ENCODE measurements at regions not wholly inside any gene's neighbourhood (a gene's known extent, or its start where the extent isn't known, plus 50 kb on each side); places are given as distances from the start of the nearest gene placed in this dataset.

- Mint-ChIP-seq H3K27me3 (ENCODE audit: low read depth) (no peaks in the 10 kb centered on the region), H3K9me3 (peaks cover 35% of the 10 kb centered on the region), H3K27ac (peak overlapping the region; percentile 70), H3K36me3 (ENCODE audit: low read depth) (peaks cover 5% of the 10 kb centered on the region), H3K4me1 (ENCODE audit: low read depth) (peaks cover 31% of the 10 kb centered on the region), H3K4me3 (no peak overlapping the region)
These were observed 167.1 kb upstream of the INHBA start for GRCh38 chr7:41869997-41870396.

- H3K27ac Mint-ChIP-seq, result peak overlapping the region; percentile 70
- no peak overlapping the region for H3K4me3 Mint-ChIP-seq
- H3K36me3 Mint-ChIP-seq (ENCODE audit: low read depth), result peaks cover 3% of the 10 kb centered on the region
- peaks cover 27% of the 10 kb centered on the region for H3K4me1 Mint-ChIP-seq (ENCODE audit: low read depth)
- peaks cover 38% of the 10 kb centered on the region for H3K9me3 Mint-ChIP-seq
- no peaks in the 10 kb centered on the region for H3K27me3 Mint-ChIP-seq (ENCODE audit: low read depth)
These were observed 166.7 kb upstream of the INHBA start for GRCh38 chr7:41869596-41869995.

- no peak overlapping the region for H3K27ac Mint-ChIP-seq
- H3K4me3 Mint-ChIP-seq, result no peak overlapping the region
- peaks cover 22% of the 10 kb centered on the region for H3K4me1 Mint-ChIP-seq (ENCODE audit: low read depth)
- H3K36me3 Mint-ChIP-seq (ENCODE audit: low read depth), result peaks cover 3% of the 10 kb centered on the region
- peaks cover 42% of the 10 kb centered on the region for H3K9me3 Mint-ChIP-seq
- no peaks in the 10 kb centered on the region for H3K27me3 Mint-ChIP-seq (ENCODE audit: low read depth)
These were observed 166.2 kb upstream of the INHBA start for GRCh38 chr7:41869091-41869490.

GRCh38 chr7:41867639-41868280 is 164.9 kb upstream of the INHBA start:
- Mint-ChIP-seq H3K4me1 (ENCODE audit: low read depth) (peaks cover 10% of the 10 kb centered on the region), H3K27me3 (ENCODE audit: low read depth) (no peaks in the 10 kb centered on the region), H3K4me3 (no peak overlapping the region), H3K36me3 (ENCODE audit: low read depth) (peaks cover 5% of the 10 kb centered on the region), H3K9me3 (peaks cover 43% of the 10 kb centered on the region), H3K27ac (no peak overlapping the region)

GRCh38 chr7:41862261-41862660 is 159.4 kb upstream of the INHBA start:
- Mint-ChIP-seq H3K4me1 (ENCODE audit: low read depth) (no peaks in the 10 kb centered on the region), H3K9me3 (peaks cover 32% of the 10 kb centered on the region), H3K27ac (no peak overlapping the region), H3K4me3 (no peak overlapping the region), H3K27me3 (ENCODE audit: low read depth) (no peaks in the 10 kb centered on the region), H3K36me3 (ENCODE audit: low read depth) (peaks cover 5% of the 10 kb centered on the region)

GRCh38 chr7:41861642-41862041 is 158.8 kb upstream of the INHBA start:
- H3K36me3 Mint-ChIP-seq (ENCODE audit: low read depth), result peaks cover 5% of the 10 kb centered on the region
- H3K27me3 Mint-ChIP-seq (ENCODE audit: low read depth), result no peaks in the 10 kb centered on the region
- peaks cover 26% of the 10 kb centered on the region for H3K9me3 Mint-ChIP-seq
- H3K4me3 Mint-ChIP-seq, result no peak overlapping the region
- no peaks in the 10 kb centered on the region for H3K4me1 Mint-ChIP-seq (ENCODE audit: low read depth)
- H3K27ac Mint-ChIP-seq, result no peak overlapping the region

GRCh38 chr7:41858201-41858600 is 155.3 kb upstream of the INHBA start:
- Mint-ChIP-seq H3K4me1 (ENCODE audit: low read depth) (no peaks in the 10 kb centered on the region), H3K27ac (no peak overlapping the region), H3K4me3 (no peak overlapping the region), H3K9me3 (peaks cover 8% of the 10 kb centered on the region), H3K27me3 (ENCODE audit: low read depth) (peaks cover 5% of the 10 kb centered on the region), H3K36me3 (ENCODE audit: low read depth) (peaks cover 4% of the 10 kb centered on the region)

- no peaks in the 10 kb centered on the region for H3K4me1 Mint-ChIP-seq (ENCODE audit: low read depth)
- peaks cover 5% of the 10 kb centered on the region for H3K27me3 Mint-ChIP-seq (ENCODE audit: low read depth)
- H3K36me3 Mint-ChIP-seq (ENCODE audit: low read depth), result peaks cover 6% of the 10 kb centered on the region
- H3K27ac Mint-ChIP-seq, result no peak overlapping the region
- no peak overlapping the region for H3K4me3 Mint-ChIP-seq
- peaks cover 25% of the 10 kb centered on the region for H3K9me3 Mint-ChIP-seq
These were observed 152.9 kb upstream of the INHBA start for GRCh38 chr7:41855798-41856197.

- no peaks in the 10 kb centered on the region for H3K27me3 Mint-ChIP-seq (ENCODE audit: low read depth)
- peaks cover 31% of the 10 kb centered on the region for H3K9me3 Mint-ChIP-seq
- H3K4me3 Mint-ChIP-seq, result no peak overlapping the region
- H3K36me3 Mint-ChIP-seq (ENCODE audit: low read depth), result peaks cover 8% of the 10 kb centered on the region
- no peaks in the 10 kb centered on the region for H3K4me1 Mint-ChIP-seq (ENCODE audit: low read depth)
- no peak overlapping the region for H3K27ac Mint-ChIP-seq
These were observed 144.7 kb upstream of the INHBA start for GRCh38 chr7:41847606-41848005.

GRCh38 chr7:41847151-41847550 is 144.3 kb upstream of the INHBA start:
- H3K27me3 Mint-ChIP-seq (ENCODE audit: low read depth), result no peaks in the 10 kb centered on the region
- H3K9me3 Mint-ChIP-seq, result peaks cover 27% of the 10 kb centered on the region
- H3K4me1 Mint-ChIP-seq (ENCODE audit: low read depth), result no peaks in the 10 kb centered on the region
- H3K4me3 Mint-ChIP-seq, result no peak overlapping the region
- H3K27ac Mint-ChIP-seq, result no peak overlapping the region
- peaks cover 8% of the 10 kb centered on the region for H3K36me3 Mint-ChIP-seq (ENCODE audit: low read depth)

- H3K9me3 Mint-ChIP-seq, result peaks cover 13% of the 10 kb centered on the region
- no peaks in the 10 kb centered on the region for H3K4me1 Mint-ChIP-seq (ENCODE audit: low read depth)
- H3K4me3 Mint-ChIP-seq, result no peak overlapping the region
- H3K36me3 Mint-ChIP-seq (ENCODE audit: low read depth), result peaks cover 1% of the 10 kb centered on the region
- no peaks in the 10 kb centered on the region for H3K27me3 Mint-ChIP-seq (ENCODE audit: low read depth)
- no peak overlapping the region for H3K27ac Mint-ChIP-seq
These were observed 140.1 kb upstream of the INHBA start for GRCh38 chr7:41842956-41843355.

- H3K27me3 Mint-ChIP-seq (ENCODE audit: low read depth), result no peaks in the 10 kb centered on the region
- peaks cover 18% of the 10 kb centered on the region for H3K9me3 Mint-ChIP-seq
- no peak overlapping the region for H3K4me3 Mint-ChIP-seq
- no peak overlapping the region for H3K27ac Mint-ChIP-seq
- H3K4me1 Mint-ChIP-seq (ENCODE audit: low read depth), result no peaks in the 10 kb centered on the region
- no peaks in the 10 kb centered on the region for H3K36me3 Mint-ChIP-seq (ENCODE audit: low read depth)
These were observed 135.0 kb upstream of the INHBA start for GRCh38 chr7:41837916-41838315.

- no peak overlapping the region for H3K4me3 Mint-ChIP-seq
- H3K27me3 Mint-ChIP-seq (ENCODE audit: low read depth), result no peaks in the 10 kb centered on the region
- H3K36me3 Mint-ChIP-seq (ENCODE audit: low read depth), result peaks cover 3% of the 10 kb centered on the region
- peaks cover 3% of the 10 kb centered on the region for H3K4me1 Mint-ChIP-seq (ENCODE audit: low read depth)
- H3K9me3 Mint-ChIP-seq, result peaks cover 33% of the 10 kb centered on the region
- no peak overlapping the region for H3K27ac Mint-ChIP-seq
These were observed 133.2 kb upstream of the INHBA start for GRCh38 chr7:41835976-41836530.

- Mint-ChIP-seq H3K4me3 (no peak overlapping the region), H3K36me3 (ENCODE audit: low read depth) (peaks cover 6% of the 10 kb centered on the region), H3K4me1 (ENCODE audit: low read depth) (peaks cover 3% of the 10 kb centered on the region), H3K27ac (no peak overlapping the region), H3K9me3 (peaks cover 37% of the 10 kb centered on the region), H3K27me3 (ENCODE audit: low read depth) (no peaks in the 10 kb centered on the region)
These were observed 132.2 kb upstream of the INHBA start for GRCh38 chr7:41834805-41835694.

- Mint-ChIP-seq H3K27ac (no peak overlapping the region), H3K9me3 (peaks cover 33% of the 10 kb centered on the region), H3K4me3 (no peak overlapping the region), H3K27me3 (ENCODE audit: low read depth) (no peaks in the 10 kb centered on the region), H3K36me3 (ENCODE audit: low read depth) (peaks cover 6% of the 10 kb centered on the region), H3K4me1 (ENCODE audit: low read depth) (peaks cover 3% of the 10 kb centered on the region)
These were observed 130.1 kb upstream of the INHBA start for GRCh38 chr7:41832941-41833340.
